Mesenchymal stem cell (in vitro differentiated cells and primary cell): ENCODE measurements at regions not wholly inside any gene's neighbourhood (a gene's known extent, or its start where the extent isn't known, plus 50 kb on each side); places are given as distances from the start of the nearest gene placed in this dataset.

Experiments used
- DNase-seq: peaks from one replicate; pipeline ENCODE4 v3.0.0-alpha.2; 2013
- H2AFZ ChIP-seq: one replicate; pipeline ENCODE4 v1.6.1; 2013; ENCODE audit warnings: low read depth, mild to moderate bottlenecking, control low read depth, inconsistent platforms, low read length, moderate library complexity
- H2AK5ac ChIP-seq: 2 replicates; pipeline ENCODE4 v1.6.1; 2013; ENCODE audit warnings: low read length, moderate library complexity, mild to moderate bottlenecking, inconsistent platforms; ENCODE audit not compliant: severe bottlenecking
- H2BK120ac ChIP-seq: one replicate; pipeline ENCODE4 v1.6.1; 2013; ENCODE audit warnings: low read depth, mild to moderate bottlenecking, inconsistent platforms, low read length, moderate library complexity
- H2BK12ac ChIP-seq, 2 experiments: one replicate each; pipeline ENCODE4 v1.6.1; 2013; ENCODE audit warnings: inconsistent platforms in 2 of 2, low read length in 2 of 2, mild to moderate bottlenecking in 2 of 2, moderate library complexity in 2 of 2, control low read depth in 1 of 2
- H2BK15ac ChIP-seq: one replicate; pipeline ENCODE4 v1.6.1; 2013; ENCODE audit warnings: mild to moderate bottlenecking, low read depth, inconsistent platforms; ENCODE audit not compliant: poor library complexity, severe bottlenecking
- H2BK5ac ChIP-seq: 2 replicates; pipeline ENCODE4 v1.6.1; 2013; ENCODE audit warnings: low read depth, mild to moderate bottlenecking, low read length, control low read depth, inconsistent platforms; ENCODE audit not compliant: poor library complexity, severe bottlenecking
- H3K14ac ChIP-seq, 2 experiments: one replicate each; pipeline ENCODE4 v1.6.1; 2013; ENCODE audit warnings: inconsistent platforms in 2 of 2, low read length in 2 of 2, control low read depth in 1 of 2, mild to moderate bottlenecking in 1 of 2, moderate library complexity in 1 of 2
- H3K18ac ChIP-seq, 2 experiments: one replicate each; pipeline ENCODE4 v1.6.1; 2013; ENCODE audit warnings: inconsistent platforms in 2 of 2, low read length in 2 of 2, control low read depth in 1 of 2, low read depth in 1 of 2, mild to moderate bottlenecking in 1 of 2
- H3K23ac ChIP-seq, 2 experiments: one replicate each; pipeline ENCODE4 v1.6.1; 2013; ENCODE audit warnings: inconsistent platforms in 2 of 2, low read length in 2 of 2, mild to moderate bottlenecking in 2 of 2, moderate library complexity in 2 of 2, control low read depth in 1 of 2
- H3K27ac ChIP-seq: 2 replicates; pipeline ENCODE4 v1.5.1; 2013; ENCODE audit warnings: mild to moderate bottlenecking, moderate library complexity, low read length, control low read depth, inconsistent platforms; ENCODE audit not compliant: poor library complexity, severe bottlenecking
- H3K27me3 ChIP-seq, 2 experiments: 2 replicates each; pipeline versions ENCODE4 v1.6.1 to v1.7.0; 2013; ENCODE audit warnings: low read length in 2 of 2, mild to moderate bottlenecking in 2 of 2, moderate library complexity in 2 of 2, control low read depth in 1 of 2, inconsistent platforms in 1 of 2; ENCODE audit not compliant: control insufficient read depth in 1 of 2, insufficient read depth in 1 of 2
- H3K36me3 ChIP-seq, 2 experiments: 2 replicates each; pipeline versions ENCODE4 v1.6.1 to v1.7.0; 2013; ENCODE audit warnings: low read length in 2 of 2, control low read depth in 1 of 2, inconsistent platforms in 1 of 2, low read depth in 1 of 2, mild to moderate bottlenecking in 1 of 2; ENCODE audit not compliant: insufficient read depth in 2 of 2, control insufficient read depth in 1 of 2
- H3K4ac ChIP-seq, 2 experiments: one replicate each; pipeline ENCODE4 v1.6.1; 2013; ENCODE audit warnings: inconsistent platforms in 2 of 2, low read length in 2 of 2, mild to moderate bottlenecking in 2 of 2, moderate library complexity in 2 of 2, control low read depth in 1 of 2, low read depth in 1 of 2
- H3K4me1 ChIP-seq: 2 replicates; pipeline ENCODE4 v1.6.1; 2013; ENCODE audit warnings: low read depth, low read length, control low read depth; ENCODE audit not compliant: control insufficient read depth, insufficient read depth
- H3K4me2 ChIP-seq: 2 replicates; pipeline ENCODE4 v1.6.1; 2013; ENCODE audit warnings: low read length, mild to moderate bottlenecking, inconsistent platforms; ENCODE audit not compliant: poor library complexity, severe bottlenecking
- H3K4me3 ChIP-seq, 2 experiments: 2 replicates each; pipeline versions ENCODE4 v1.5.1 to v1.7.0; 2013; ENCODE audit warnings: low read length in 2 of 2, mild to moderate bottlenecking in 2 of 2, control low read depth in 1 of 2, low read depth in 1 of 2; ENCODE audit not compliant: insufficient read depth in 1 of 2
- H3K79me1 ChIP-seq: replicated peaks from 2 replicates; pipeline ENCODE4 v1.6.1; 2013; ENCODE audit warnings: mild to moderate bottlenecking, control low read depth, low read length, inconsistent platforms; ENCODE audit not compliant: poor library complexity, severe bottlenecking
- H3K9ac ChIP-seq: 2 replicates; pipeline ENCODE4 v1.7.0; 2013; ENCODE audit warnings: mild to moderate bottlenecking, low read length, moderate library complexity
- H3K9me3 ChIP-seq: 2 replicates; pipeline ENCODE4 v1.7.0; 2013; ENCODE audit warnings: mild to moderate bottlenecking, low read length; ENCODE audit not compliant: control insufficient read depth
- H4K8ac ChIP-seq: one replicate; pipeline ENCODE4 v1.6.1; 2013; ENCODE audit warnings: inconsistent platforms, mild to moderate bottlenecking, low read length, moderate library complexity
- H4K91ac ChIP-seq: one replicate; pipeline ENCODE4 v1.6.1; 2013; ENCODE audit warnings: mild to moderate bottlenecking, low read length, inconsistent platforms
- WGBS: methylation state at CpG from one replicate; pipeline ENCODE4 v1.1.7; 2013; ENCODE audit warnings: mixed read lengths; 5-methylcytosine and 5-hydroxymethylcytosine counted together

GRCh38 chr12:85672436-85672835 lies 163.8 kb downstream of the RASSF9 start:
- H3K27me3 ChIP-seq, result no peaks in the 10 kb centered on the region
- H3K4ac ChIP-seq, result no peak overlapping the region
- H2AK5ac ChIP-seq, result no peak overlapping the region

GRCh38 chr12:85673921-85674420 lies 162.2 kb downstream of the RASSF9 start:
- Histone ChIP-seq H3K23ac (no peak overlapping the region), H3K36me3 (no peaks in the 10 kb centered on the region), H3K18ac (no peak overlapping the region), H3K4me2 (no peak overlapping the region), H3K9ac (no peak overlapping the region), H3K27me3 (no peaks in the 10 kb centered on the region), H3K4ac (no peak overlapping the region), H3K4me1 (no peaks in the 10 kb centered on the region), H2BK12ac (no peak overlapping the region), H2BK120ac (no peak overlapping the region), H3K79me1 (no peaks in the 10 kb centered on the region), H2AFZ (no peak overlapping the region), H2BK15ac (no peak overlapping the region), H4K91ac (no peak overlapping the region), H3K9me3 (no peaks in the 10 kb centered on the region), H3K14ac (no peak overlapping the region), H2AK5ac (no peak overlapping the region), H3K27ac (no peak overlapping the region), H2BK5ac (no peak overlapping the region), H3K4me3 (no peak overlapping the region), H4K8ac (no peak overlapping the region)
- no peak for DNase-seq
- 86% methylated on average over 3 of the region's 3 CpGs for WGBS

More at GRCh38 chr12:85672436-85672835, 163.8 kb downstream of the RASSF9 start:
- H3K4me3 ChIP-seq, result no peak overlapping the region
- no peaks in the 10 kb centered on the region for H3K36me3 ChIP-seq
- no peaks in the 10 kb centered on the region for H3K9me3 ChIP-seq
- H2BK5ac ChIP-seq, result no peak overlapping the region
- no peak overlapping the region for H3K4me2 ChIP-seq
- H4K91ac ChIP-seq, result no peak overlapping the region
- H2AFZ ChIP-seq, result no peak overlapping the region
- no peak overlapping the region for H2BK15ac ChIP-seq
- no peaks in the 10 kb centered on the region for H3K79me1 ChIP-seq
- H3K14ac ChIP-seq, result no peak overlapping the region
- no peaks in the 10 kb centered on the region for H3K4me1 ChIP-seq
- no peak overlapping the region for H4K8ac ChIP-seq
- H2BK120ac ChIP-seq, result no peak overlapping the region
- H3K9ac ChIP-seq, result no peak overlapping the region
- H3K23ac ChIP-seq, result no peak overlapping the region
- no peak overlapping the region for H3K27ac ChIP-seq
- DNase-seq, result no peak
- H2BK12ac ChIP-seq, result no peak overlapping the region
- no peak overlapping the region for H3K18ac ChIP-seq

GRCh38 chr12:85676816-85677749 lies 159.1 kb downstream of the RASSF9 start:
- Histone ChIP-seq H2BK15ac (no peak overlapping the region), H3K27ac (no peak overlapping the region), H2AFZ (no peak overlapping the region), H2AK5ac (no peak overlapping the region), H3K9ac (no peak overlapping the region), H3K4ac (no peak overlapping the region), H3K4me3 (no peak overlapping the region), H3K36me3 (no peaks in the 10 kb centered on the region), H3K4me1 (no peaks in the 10 kb centered on the region), H3K4me2 (no peak overlapping the region), H2BK5ac (no peak overlapping the region), H3K27me3 (no peaks in the 10 kb centered on the region), H3K14ac (no peak overlapping the region), H2BK12ac (no peak overlapping the region), H4K91ac (no peak overlapping the region), H3K9me3 (peaks cover 17% of the 10 kb centered on the region), H4K8ac (no peak overlapping the region), H3K79me1 (no peaks in the 10 kb centered on the region), H3K18ac (no peak overlapping the region), H2BK120ac (no peak overlapping the region), H3K23ac (no peak overlapping the region)
- no peak for DNase-seq
- no CpG with 5 or more reads among the region's 4 CpGs for WGBS

- H3K27me3 ChIP-seq, result no peaks in the 10 kb centered on the region
- no peak overlapping the region for H3K4me3 ChIP-seq
- no peak overlapping the region for H2AK5ac ChIP-seq
- H2BK5ac ChIP-seq, result no peak overlapping the region
- no peaks in the 10 kb centered on the region for H3K36me3 ChIP-seq
- H3K18ac ChIP-seq, result no peak overlapping the region
- DNase-seq, result no peak
- no peak overlapping the region for H3K23ac ChIP-seq
- H3K79me1 ChIP-seq, result no peaks in the 10 kb centered on the region
- H2BK120ac ChIP-seq, result no peak overlapping the region
- H3K9me3 ChIP-seq, result peaks cover 17% of the 10 kb centered on the region
- no peak overlapping the region for H4K8ac ChIP-seq
- no peak overlapping the region for H4K91ac ChIP-seq
- no peak overlapping the region for H3K14ac ChIP-seq
- no peak overlapping the region for H2BK12ac ChIP-seq
- H3K9ac ChIP-seq, result no peak overlapping the region
- 100% methylated on average over 1 of the region's 1 CpG for WGBS
- H2AFZ ChIP-seq, result no peak overlapping the region
- no peaks in the 10 kb centered on the region for H3K4me1 ChIP-seq
- H3K27ac ChIP-seq, result no peak overlapping the region
- no peak overlapping the region for H3K4ac ChIP-seq
- no peak overlapping the region for H2BK15ac ChIP-seq
- H3K4me2 ChIP-seq, result no peak overlapping the region
These were observed 156.9 kb downstream of the RASSF9 start for GRCh38 chr12:85679296-85679695.
